GM12892 (cell line): ENCODE measurements at regions not wholly inside any gene's neighbourhood (a gene's known extent, or its start where the extent isn't known, plus 50 kb on each side); places are given as distances from the start of the nearest gene placed in this dataset.

Experiments
- POLR2A ChIP-seq: IDR thresholded peaks from 2 replicates; pipeline ENCODE4 v1.6.1; 2011; ENCODE audit warnings: low read depth, low read length, control low read depth
- POLR2AphosphoS5 ChIP-seq: IDR thresholded peaks from 2 replicates; pipeline ENCODE4 v1.6.1; 2011; ENCODE audit warnings: low read depth, low read length, control low read depth
- TAF1 ChIP-seq: IDR thresholded peaks from 2 replicates; pipeline ENCODE4 v1.6.1; 2011; ENCODE audit warnings: low read depth, mild to moderate bottlenecking, control low read depth, low read length, borderline replicate concordance

- TF ChIP-seq POLR2A, result no peak
- no peak for TF ChIP-seq TAF1
- no peak for TF ChIP-seq POLR2AphosphoS5
Observed at GRCh38 chr16:85475233-85475632, 137.9 kb upstream of the GSE1 start.
